ENCODE measurements at regions not wholly inside any gene's neighbourhood (a gene's known extent, or its start where the extent isn't known, plus 50 kb on each side); places are given as distances from the start of the nearest gene placed in this dataset.
"Not testable (repeated sequence)": the region's sequence is repeated elsewhere in the genome, so short reads cannot be mapped to it uniquely, and the experiment has no call there.

- intact Hi-C loops (cut with micrococcal nuclease); DNase-seq; ATAC-seq: not testable (repeated sequence)
Observed at GRCh38 chr15:85262461-85263055, 117.8 kb upstream of the AKAP13 start.

DNA sequence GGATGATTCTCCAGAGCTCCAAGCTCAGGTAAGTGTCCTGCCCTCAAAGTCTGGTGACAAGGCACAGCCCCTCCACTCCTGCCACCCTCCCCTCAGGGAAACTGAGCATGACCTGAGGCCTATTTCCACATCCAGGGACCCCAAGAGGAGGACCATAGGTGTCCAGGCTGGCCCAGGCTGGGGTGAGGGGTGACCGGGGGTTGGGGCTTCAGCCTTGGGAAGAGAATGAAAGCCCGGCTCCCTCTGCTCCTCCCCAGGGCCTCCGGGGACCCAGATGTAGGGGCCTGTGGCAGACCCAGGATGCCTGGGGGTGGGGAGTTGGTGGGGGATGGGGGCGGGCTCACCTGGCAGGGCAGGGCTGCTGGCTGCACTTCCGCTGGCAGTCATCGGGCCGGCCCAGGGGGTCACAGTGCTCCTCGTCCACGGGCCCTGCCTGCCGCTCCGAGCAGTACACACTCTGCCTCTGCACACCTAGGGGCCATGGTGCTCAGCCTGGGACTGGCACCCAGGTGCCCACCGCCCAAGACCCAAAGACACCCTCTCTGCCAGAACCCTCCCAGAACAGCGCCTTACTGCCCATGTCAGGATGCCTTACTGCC lies 116.5 kb upstream of the AKAP13 start:
- ATAC-seq; DNase-seq; intact Hi-C loops (cut with micrococcal nuclease): not testable (repeated sequence)

DNA sequence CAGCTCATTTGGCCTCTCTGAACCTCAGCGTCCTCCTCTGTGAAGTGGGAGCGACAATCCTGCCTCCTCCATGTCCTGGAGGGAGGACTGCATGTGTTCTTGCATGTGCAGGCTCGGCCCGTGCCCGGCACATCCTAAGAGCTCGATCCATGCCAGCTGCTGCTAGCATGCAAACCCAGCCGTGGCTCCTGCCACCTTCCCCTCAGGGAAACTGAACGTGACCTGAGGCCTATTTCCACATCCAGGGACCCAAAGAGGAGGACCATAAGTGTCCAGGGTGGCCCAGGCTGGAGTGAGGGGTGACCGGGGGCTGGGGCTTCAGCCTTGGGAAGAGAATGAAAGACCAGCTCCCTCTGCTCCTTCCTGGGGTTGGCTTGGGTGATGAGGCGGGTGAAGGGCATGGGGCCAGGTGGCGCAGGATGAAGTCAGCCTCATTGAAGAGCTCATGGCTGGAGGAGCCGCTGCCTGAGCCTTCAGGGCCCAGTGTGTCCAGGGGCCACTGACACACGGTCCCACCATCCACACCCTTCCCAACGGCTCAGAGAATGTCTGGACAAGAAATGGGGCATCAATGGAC lies 115.7 kb upstream of the AKAP13 start:
- ATAC-seq; DNase-seq; intact Hi-C loops (cut with micrococcal nuclease): not testable (repeated sequence)

GRCh38 chr15:85267158-85267857 lies 113.1 kb upstream of the AKAP13 start:
- DNase-seq; intact Hi-C loops (cut with micrococcal nuclease); ATAC-seq: not testable (repeated sequence)

DNA sequence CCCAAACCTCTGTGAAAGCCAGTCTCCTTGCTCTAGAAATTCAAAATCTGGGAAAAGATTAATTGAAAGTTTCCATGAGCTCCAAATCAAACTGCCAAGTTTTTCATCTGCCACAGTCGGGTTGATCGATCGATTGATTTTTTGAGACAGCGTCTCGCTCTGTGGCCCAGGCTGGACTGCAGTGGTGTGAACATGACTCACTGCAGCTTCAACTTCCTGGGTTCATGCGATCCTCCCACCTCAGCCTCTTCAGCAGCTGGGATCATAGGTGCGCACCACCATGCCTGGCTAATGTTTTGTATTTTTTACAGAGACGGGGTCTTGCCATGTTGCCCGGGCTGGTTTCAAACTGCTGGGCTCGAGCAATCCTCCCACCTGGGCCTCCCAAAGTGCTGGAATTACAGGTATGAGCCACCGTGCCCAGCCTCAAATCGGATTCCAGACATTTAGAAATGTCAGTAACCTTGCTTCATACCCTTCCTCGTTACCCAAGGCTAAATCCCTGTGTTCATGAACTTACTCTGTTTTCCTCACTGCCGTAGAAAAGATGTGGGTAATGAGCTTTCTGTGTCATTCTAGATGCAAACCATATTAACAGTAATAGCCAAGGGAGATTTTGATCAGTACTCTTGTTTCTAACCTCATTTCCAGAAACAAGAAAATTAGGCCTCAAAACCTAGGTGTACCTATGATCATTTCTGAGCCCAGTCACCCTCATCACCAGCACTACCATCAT lies 105.9 kb upstream of the AKAP13 start:
- ATAC-seq (no peak), DNase-seq (no peak)
- intact Hi-C loops (cut with micrococcal nuclease) = no loop called here

GRCh38 chr15:85276508-85276907 lies 103.9 kb upstream of the AKAP13 start:
- no peak for ATAC-seq
- no peak for DNase-seq
- intact Hi-C loops (cut with micrococcal nuclease) = no loop called here

DNA sequence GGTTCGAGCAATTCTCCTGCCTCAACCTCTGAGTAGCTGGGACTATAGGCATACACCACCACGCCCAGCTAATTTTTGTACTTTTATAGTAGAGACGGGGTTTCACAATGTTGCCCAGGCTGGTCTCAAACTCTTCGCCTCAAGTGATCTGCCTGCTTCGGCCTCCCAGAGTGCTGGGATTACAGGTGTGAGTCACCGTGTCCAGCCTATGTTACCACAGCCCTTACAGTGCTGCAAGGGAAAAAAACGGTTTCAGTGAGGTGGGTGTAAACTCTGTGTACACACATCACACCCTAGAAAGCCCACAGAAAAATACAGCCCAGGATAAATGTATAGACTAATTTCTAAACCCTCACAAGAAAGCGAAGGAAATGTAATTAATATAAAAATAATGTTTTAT lies 103.5 kb upstream of the AKAP13 start:
- DNase-seq (no peak), ATAC-seq (no peak)
- intact Hi-C loops (cut with micrococcal nuclease) = no loop called here

GRCh38 chr15:85277847-85278370 lies 102.5 kb upstream of the AKAP13 start:
- DNase-seq (no peak), ATAC-seq (no peak)
- intact Hi-C loops (cut with micrococcal nuclease) = no loop called here

DNA sequence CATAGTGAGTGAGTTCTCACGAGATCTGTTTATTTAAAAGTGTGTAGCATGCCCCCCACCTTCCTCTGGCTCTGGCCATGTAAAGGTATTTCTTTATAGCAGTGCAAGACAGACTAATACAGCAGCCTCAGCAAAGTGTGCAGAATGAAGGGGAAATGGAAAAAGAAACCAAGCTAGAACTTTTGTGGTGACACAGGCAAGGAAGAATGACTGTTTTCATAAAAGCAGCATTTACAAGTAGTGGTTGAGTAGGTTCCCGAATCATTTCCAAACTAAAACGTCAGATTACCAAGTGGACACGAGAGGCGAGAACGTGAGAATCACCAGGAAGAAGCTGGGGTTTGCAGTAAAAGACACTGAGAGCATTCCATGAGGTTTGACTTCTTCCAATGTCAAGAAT lies 100.2 kb upstream of the AKAP13 start:
- ATAC-seq (no peak), DNase-seq (no peak)
- intact Hi-C loops (cut with micrococcal nuclease) = no loop called here

DNA sequence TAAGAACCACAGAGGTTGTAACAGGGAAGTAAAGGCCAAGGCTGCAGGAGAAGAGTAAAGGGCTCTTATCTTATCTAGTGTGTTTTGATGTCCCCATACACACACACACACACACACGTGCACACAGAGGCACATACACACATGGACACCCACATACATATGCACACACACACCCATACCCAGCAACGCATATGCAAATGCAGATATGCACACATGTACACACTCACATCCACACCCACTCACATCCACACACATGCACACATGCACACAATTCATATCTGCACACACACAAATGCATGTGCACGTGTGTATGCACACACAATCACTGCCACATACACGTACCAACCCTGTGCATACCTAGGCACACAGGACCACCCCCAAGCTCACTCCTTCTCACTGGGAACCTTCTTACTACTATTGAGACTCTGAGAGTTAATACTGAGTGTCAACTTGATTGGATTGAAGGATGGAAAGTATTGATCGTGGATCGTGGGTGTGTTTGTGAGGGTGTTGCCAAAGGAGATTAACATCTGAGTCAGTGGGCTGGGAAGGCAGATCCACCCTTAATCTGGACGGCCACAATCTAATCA lies 99.0 kb upstream of the AKAP13 start:
- no peak for DNase-seq
- intact Hi-C loops (cut with micrococcal nuclease) = no loop called here
- ATAC-seq = no peak

- intact Hi-C loops (cut with micrococcal nuclease) = no loop called here
- DNase-seq (peak; percentile 48), ATAC-seq (peak; percentile 63)
Observed at GRCh38 chr15:85282504-85283115, 97.8 kb upstream of the AKAP13 start.

DNA sequence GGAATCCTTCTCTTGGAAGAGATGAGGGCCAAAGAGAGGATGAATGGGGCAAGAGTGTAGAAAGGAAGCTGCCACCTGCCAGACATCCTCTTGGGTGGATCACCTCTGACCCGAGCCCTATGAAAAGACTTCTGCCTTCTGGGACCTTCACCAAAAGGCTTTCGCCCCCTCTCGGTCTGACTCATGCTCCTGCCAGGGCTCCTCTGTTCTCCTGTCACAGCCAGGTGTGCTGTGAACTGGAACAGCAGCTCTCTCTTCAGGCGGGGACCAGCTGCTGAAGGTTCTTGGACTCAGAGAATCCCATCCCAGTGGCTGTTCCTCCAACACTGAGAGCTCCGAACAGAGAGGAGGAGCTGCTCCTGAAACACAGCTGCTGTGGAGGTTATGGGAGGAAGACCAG lies 96.6 kb upstream of the AKAP13 start:
- intact Hi-C loops (cut with micrococcal nuclease); DNase-seq; ATAC-seq: not testable (repeated sequence)

GRCh38 chr15:85284497-85284896 lies 95.9 kb upstream of the AKAP13 start:
- intact Hi-C loops (cut with micrococcal nuclease) = no loop called here
- ATAC-seq (peak; percentile 43), DNase-seq (no peak)

DNA sequence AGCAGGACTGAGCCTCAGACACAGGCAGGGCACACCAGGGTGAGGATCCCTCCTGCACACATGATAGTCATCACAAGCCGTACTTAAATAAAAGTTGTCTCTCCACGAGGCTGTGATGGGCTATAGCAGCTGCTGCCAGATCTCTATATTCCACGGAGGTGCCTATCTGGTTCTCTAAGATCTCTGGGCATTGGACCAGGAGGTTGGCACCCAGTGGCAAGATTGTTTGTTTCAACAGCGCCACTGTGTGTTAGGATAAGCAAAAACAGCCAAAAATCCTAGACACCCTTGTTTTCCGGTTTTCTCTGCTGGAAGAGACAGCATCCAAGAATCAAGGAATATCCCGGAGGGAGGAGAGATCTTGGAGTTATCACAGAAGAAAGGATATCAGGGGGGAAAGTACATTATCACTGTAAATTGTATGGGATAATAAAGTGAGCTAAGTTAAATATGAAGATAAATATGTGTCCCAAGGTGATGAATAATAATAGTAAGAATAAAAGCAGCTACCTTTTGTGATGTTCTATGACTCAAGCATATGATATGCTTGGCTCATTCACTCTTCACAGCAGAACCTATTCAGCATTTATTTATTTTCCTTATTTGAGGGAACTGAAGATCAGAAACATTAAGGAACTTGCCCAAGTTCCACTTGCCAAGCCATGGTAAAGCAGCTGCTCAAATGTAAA lies 90.6 kb upstream of the AKAP13 start:
- intact Hi-C loops (cut with micrococcal nuclease) = no loop called here
- DNase-seq (peak; percentile 52), ATAC-seq (peak; percentile 89)

GRCh38 chr15:85292583-85292982 lies 87.8 kb upstream of the AKAP13 start:
- DNase-seq; intact Hi-C loops (cut with micrococcal nuclease); ATAC-seq: not testable (repeated sequence)

- DNase-seq = peak; percentile 51
- peak; percentile 94 for ATAC-seq
- intact Hi-C loops (cut with micrococcal nuclease) = no loop called here
Observed at GRCh38 chr15:85296615-85297402, 83.6 kb upstream of the AKAP13 start.

GRCh38 chr15:85297537-85297936 lies 82.9 kb upstream of the AKAP13 start:
- DNase-seq = no peak
- ATAC-seq = no peak
- intact Hi-C loops (cut with micrococcal nuclease) = no loop called here
